Panc1 (cell line): ENCODE measurements at regions not wholly inside any gene's neighbourhood (a gene's known extent, or its start where the extent isn't known, plus 50 kb on each side); places are given as distances from the start of the nearest gene placed in this dataset.

ENCODE experiments used
- ATAC-seq: fragments of 200-7000 bp; cut with Tn5 transposase; 2 replicates; pipeline ENCODE4 v1.9.1; 2020; ENCODE audit warnings: mild to moderate bottlenecking, moderate library complexity
- BruUV-seq: library from RNA; stranded (reverse); fragments of 400-500 nt; replicated peaks from 2 replicates; lab custom pipeline; 2021; lab: Mats Ljungman, UMichigan
- CTCF ChIA-PET: fragments of 300-600 bp; sonication (Branson Sonifier 250); formaldehyde crosslinking; loops from one replicate; lab custom pipeline; 2022; ENCODE audit warnings: antibody characterized with exemption; lab: Charles Lee
- POLR2A ChIA-PET: fragments of 300-600 bp; sonication (Branson Sonifier 250); formaldehyde crosslinking; loops from one replicate; lab custom pipeline; 2022; ENCODE audit warnings: antibody characterized with exemption; lab: Charles Lee
- DNase-seq: peaks from one replicate; pipeline ENCODE4 v3.0.0-alpha.2; 2010; ENCODE audit warnings: low read depth, low spot score
- H3K27ac ChIP-seq: 2 replicates; pipeline ENCODE4 v1.5.1; 2011; ENCODE audit warnings: mild to moderate bottlenecking, low read length, inconsistent platforms
- H3K27me3 ChIP-seq: fragments of 200-500 bp; sonication (Bioruptor generic); 2 replicates; pipeline ENCODE4 v1.6.0; 2014; ENCODE audit warnings: low read length, inconsistent platforms; ENCODE audit not compliant: control insufficient read depth, insufficient read depth
- H3K36me3 ChIP-seq: fragments of 200-500 bp; sonication (Bioruptor generic); 2 replicates; pipeline ENCODE4 v1.5.1; 2014; ENCODE audit warnings: inconsistent platforms, mild to moderate bottlenecking, low read length, moderate library complexity; ENCODE audit not compliant: control insufficient read depth, insufficient read depth
- H3K4me1 ChIP-seq: 2 replicates; pipeline ENCODE4 v1.5.1; 2011; ENCODE audit warnings: inconsistent platforms, mild to moderate bottlenecking, low read length, moderate library complexity; ENCODE audit not compliant: control insufficient read depth, insufficient read depth
- H3K4me3 ChIP-seq, 2 experiments: 2 replicates each; pipeline ENCODE4 v1.5.1; 2011 to 2012; ENCODE audit warnings: low read depth in 2 of 2, low read length in 2 of 2, mild to moderate bottlenecking in 2 of 2, inconsistent platforms in 1 of 2, moderate library complexity in 1 of 2
- H3K9me3 ChIP-seq: fragments of 200-500 bp; sonication (Bioruptor generic); 2 replicates; pipeline ENCODE4 v1.5.1; 2014; ENCODE audit warnings: low read depth, mild to moderate bottlenecking, inconsistent platforms, low read length, moderate library complexity; ENCODE audit not compliant: control insufficient read depth, insufficient read depth
- CTCF ChIP-seq: fragments of 450-650 bp; IDR thresholded peaks from 2 replicates; pipeline ENCODE4 v1.5.1; 2017; ENCODE audit warnings: mild to moderate bottlenecking
- POLR2AphosphoS5 ChIP-seq: IDR thresholded peaks from 2 replicates; pipeline ENCODE4 v1.6.1; 2012; ENCODE audit warnings: mild to moderate bottlenecking, low read depth, low read length, moderate library complexity
- REST ChIP-seq, 2 experiments: IDR thresholded peaks; 2 replicates each; pipeline ENCODE4 v1.6.1; 2011 to 2012; ENCODE audit warnings: low read depth in 2 of 2, control low read depth in 1 of 2, low read length in 1 of 2, mild to moderate bottlenecking in 1 of 2, moderate library complexity in 1 of 2; ENCODE audit not compliant: insufficient read depth in 1 of 2
- SIN3A ChIP-seq: IDR thresholded peaks from 2 replicates; pipeline ENCODE4 v1.6.1; 2012; ENCODE audit warnings: low read depth, mild to moderate bottlenecking, low read length, moderate library complexity, borderline replicate concordance; ENCODE audit not compliant: insufficient read depth
- TCF7L2 ChIP-seq: IDR thresholded peaks from 2 replicates; pipeline ENCODE4 v1.6.1; 2011; ENCODE audit warnings: mild to moderate bottlenecking, low read depth, low read length, inconsistent platforms
- in situ Hi-C: cut with HindIII; loops from 2 replicates; pipeline ENCODE4 v1.10.0; 2016; ENCODE audit warnings: low sequenced_read_pairs, low pct_unique_long_range_greater_than_20kb
- intact Hi-C: fragments of 100-400 bp; cut with micrococcal nuclease; formaldehyde crosslinking; loops from one replicate; pipeline ENCODE4 v1.10.0; 2022; ENCODE audit not compliant: unreplicated experiment

- Histone ChIP-seq H3K27me3 (no peaks in the 10 kb centered on the region), H3K4me3 (no peak overlapping the region), H3K36me3 (no peaks in the 10 kb centered on the region), H3K27ac (no peak overlapping the region), H3K4me1 (no peaks in the 10 kb centered on the region), H3K9me3 (no peaks in the 10 kb centered on the region)
- ChIA-PET POLR2A (no interaction called here), CTCF (no interaction called here)
- in situ Hi-C loops (no loop called here), intact Hi-C loops (no loop called here)
- DNase-seq: no peak
- no TSS peak for BruUV-seq
- TF ChIP-seq SIN3A (no peak), TCF7L2 (no peak), CTCF (no peak), REST (IDR thresholded peaks at IDR 0.05; ENCODE audit: insufficient read depth in 1 of 2, low read depth in 2 of 2, low read length in 1 of 2) (no peak), POLR2AphosphoS5 (no peak)
- no peak for ATAC-seq
Observed at GRCh38 chr5:158265931-158266700, 407.2 kb upstream of the CLINT1 start.

GRCh38 chr5:158265346-158265745 lies 406.4 kb upstream of the CLINT1 start:
- no peaks in the 10 kb centered on the region for H3K27me3 ChIP-seq
- DNase-seq (no peak), ATAC-seq (no peak)
- ChIA-PET POLR2A (interaction anchor here (0.6 kb wide), 1 partner anchor 14 kb away, joined by 3 read pairs; no protein-coding TSS in a partner anchor), CTCF (no interaction called here)
- no peaks in the 10 kb centered on the region for H3K9me3 ChIP-seq
- H3K4me1 ChIP-seq: no peaks in the 10 kb centered on the region
- H3K36me3 ChIP-seq: no peaks in the 10 kb centered on the region
- no TSS peak for BruUV-seq
- intact Hi-C loops: no loop called here
- TF ChIP-seq TCF7L2: no peak
- TF ChIP-seq SIN3A: no peak
- no peak for TF ChIP-seq POLR2AphosphoS5
- no peak for TF ChIP-seq CTCF
- in situ Hi-C loops: no loop called here
- no peak overlapping the region for H3K4me3 ChIP-seq
- H3K27ac ChIP-seq: no peak overlapping the region
